Hepatocyte (in vitro differentiated cells): ENCODE measurements at regions not wholly inside any gene's neighbourhood (a gene's known extent, or its start where the extent isn't known, plus 50 kb on each side); places are given as distances from the start of the nearest gene placed in this dataset.
"Not testable (repeated sequence)": the region's sequence is repeated elsewhere in the genome, so short reads cannot be mapped to it uniquely, and the experiment has no call there.

ENCODE experiments used
- DNase-seq: peaks from one replicate; pipeline ENCODE4 v3.0.0-alpha.2; 2016; ENCODE audit warnings: low spot score
- H2AFZ ChIP-seq: fragments of 200-600 bp; sonication (generic); 2 replicates; pipeline ENCODE4 v1.6.0; 2016; ENCODE audit warnings: antibody characterized with exemption, mild to moderate bottlenecking
- H3K27ac ChIP-seq: fragments of 200-600 bp; sonication (generic); 2 replicates; pipeline ENCODE4 v1.5.1; 2016; ENCODE audit warnings: mild to moderate bottlenecking
- H3K27me3 ChIP-seq: fragments of 200-600 bp; sonication (generic); 2 replicates; pipeline ENCODE4 v1.6.1; 2016
- H3K36me3 ChIP-seq: fragments of 200-600 bp; sonication (generic); replicated peaks from 2 replicates; pipeline ENCODE4 v1.5.1; 2016; ENCODE audit warnings: low read depth; ENCODE audit not compliant: insufficient read depth
- H3K4me1 ChIP-seq: fragments of 200-600 bp; sonication (generic); 2 replicates; pipeline ENCODE4 v1.5.1; 2016; ENCODE audit warnings: mild to moderate bottlenecking, moderate library complexity; ENCODE audit not compliant: insufficient read depth
- H3K4me2 ChIP-seq: fragments of 200-600 bp; sonication (generic); 2 replicates; pipeline ENCODE4 v1.6.0; 2016
- H3K4me3 ChIP-seq: fragments of 200-600 bp; sonication (generic); 2 replicates; pipeline ENCODE4 v1.5.1; 2016; ENCODE audit warnings: mild to moderate bottlenecking
- H3K79me2 ChIP-seq: fragments of 200-600 bp; sonication (generic); 2 replicates; pipeline ENCODE4 v1.6.0; 2017; ENCODE audit warnings: mild to moderate bottlenecking
- H3K9me2 ChIP-seq: fragments of 200-600 bp; sonication (generic); replicated peaks from 2 replicates; pipeline ENCODE4 v1.6.0; 2017; ENCODE audit warnings: mild to moderate bottlenecking; ENCODE audit not compliant: insufficient read depth
- H3K9me3 ChIP-seq: fragments of 200-600 bp; sonication (generic); 2 replicates; pipeline ENCODE4 v1.5.1; 2016; ENCODE audit warnings: low read depth, mild to moderate bottlenecking
- H4K20me1 ChIP-seq: fragments of 200-600 bp; sonication (generic); 2 replicates; pipeline ENCODE4 v1.6.0; 2016; ENCODE audit warnings: mild to moderate bottlenecking; ENCODE audit not compliant: insufficient read depth, poor library complexity, severe bottlenecking
- CTCF ChIP-seq: fragments of 200-600 bp; sonication (generic); IDR thresholded peaks from 2 replicates; pipeline ENCODE4 v1.5.1; 2016; ENCODE audit warnings: antibody characterized with exemption, mild to moderate bottlenecking; ENCODE audit not compliant: poor library complexity
- EZH2 ChIP-seq: fragments of 200-600 bp; sonication (generic); IDR thresholded peaks from 2 replicates; pipeline ENCODE4 v1.6.1; 2016; ENCODE audit warnings: antibody characterized with exemption, mild to moderate bottlenecking, borderline replicate concordance
- EZH2phosphoT487 ChIP-seq: fragments of 200-600 bp; sonication (generic); IDR thresholded peaks from one replicate; pipeline ENCODE4 v1.6.1; 2018; ENCODE audit warnings: antibody characterized with exemption, mild to moderate bottlenecking, low read depth, moderate library complexity; ENCODE audit not compliant: unreplicated experiment, severe bottlenecking
- WGBS: methylation state at CpG from one replicate; pipeline ENCODE4 v1.1.6; 2016; ENCODE audit warnings: low lambda C conversion rate; ENCODE audit errors: missing lambda C conversion rate; 5-methylcytosine and 5-hydroxymethylcytosine counted together

DNA sequence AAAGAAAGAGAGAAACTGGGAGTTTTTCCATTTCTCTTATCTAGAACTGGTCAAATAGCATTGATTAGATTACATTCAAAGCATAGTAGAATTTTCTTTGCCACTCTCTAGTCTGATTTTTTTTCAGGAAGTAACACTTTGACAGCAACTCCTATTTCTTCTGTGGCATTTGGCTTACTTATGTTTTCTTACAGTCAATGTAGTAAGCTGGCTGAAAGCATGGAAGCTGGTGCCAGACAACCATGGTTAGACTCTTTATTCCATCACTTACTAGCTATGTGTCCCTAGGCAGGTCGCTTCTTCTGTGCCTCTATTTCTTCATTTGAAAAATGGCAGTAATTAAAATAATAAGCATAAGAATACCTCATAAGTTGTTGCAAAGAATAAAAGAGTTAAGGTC is 54.2 kb upstream of the OPRM1 start:
- H2AFZ ChIP-seq = no peak overlapping the region
- 65% methylated on average over 1 of the region's 1 CpG for WGBS
- H4K20me1 ChIP-seq = no peaks in the 10 kb centered on the region

GRCh38 chr6:153980171-153980570 is 58.9 kb upstream of the OPRM1 start:
- Histone ChIP-seq H3K4me2 (no peak overlapping the region), H3K27ac (no peak overlapping the region), H4K20me1 (no peaks in the 10 kb centered on the region), H2AFZ (no peak overlapping the region), H3K4me1 (no peaks in the 10 kb centered on the region), H3K9me2 (no peaks in the 10 kb centered on the region), H3K79me2 (no peaks in the 10 kb centered on the region), H3K27me3 (no peaks in the 10 kb centered on the region), H3K9me3 (no peaks in the 10 kb centered on the region), H3K36me3 (no peaks in the 10 kb centered on the region), H3K4me3 (no peak overlapping the region)
- WGBS = 75% methylated on average over 2 of the region's 2 CpGs
- no peak for DNase-seq
- TF ChIP-seq EZH2 = no peak
- TF ChIP-seq CTCF = no peak
- TF ChIP-seq EZH2phosphoT487 = no peak

More for the DNA sequence above, 54.2 kb upstream of the OPRM1 start:
- Histone ChIP-seq H3K4me1 (no peaks in the 10 kb centered on the region), H3K4me3 (no peak overlapping the region), H3K27ac (no peak overlapping the region), H3K27me3 (no peaks in the 10 kb centered on the region), H3K9me3 (no peaks in the 10 kb centered on the region), H3K79me2 (no peaks in the 10 kb centered on the region), H3K4me2 (no peak overlapping the region), H3K9me2 (no peaks in the 10 kb centered on the region), H3K36me3 (no peaks in the 10 kb centered on the region)
- no peak for DNase-seq
- TF ChIP-seq EZH2 = no peak
- no peak for TF ChIP-seq EZH2phosphoT487
- TF ChIP-seq CTCF = no peak

- H4K20me1 ChIP-seq, H3K27ac ChIP-seq, H3K9me2 ChIP-seq, H3K4me1 ChIP-seq, DNase-seq, H3K9me3 ChIP-seq, H3K79me2 ChIP-seq, H3K36me3 ChIP-seq, H3K27me3 ChIP-seq, H3K4me2 ChIP-seq, H2AFZ ChIP-seq, H3K4me3 ChIP-seq: not testable (repeated sequence)
- WGBS = 78% methylated on average over 26 of the region's 26 CpGs
These were observed 60.0 kb upstream of the OPRM1 start for GRCh38 chr6:153978911-153979548.

DNA sequence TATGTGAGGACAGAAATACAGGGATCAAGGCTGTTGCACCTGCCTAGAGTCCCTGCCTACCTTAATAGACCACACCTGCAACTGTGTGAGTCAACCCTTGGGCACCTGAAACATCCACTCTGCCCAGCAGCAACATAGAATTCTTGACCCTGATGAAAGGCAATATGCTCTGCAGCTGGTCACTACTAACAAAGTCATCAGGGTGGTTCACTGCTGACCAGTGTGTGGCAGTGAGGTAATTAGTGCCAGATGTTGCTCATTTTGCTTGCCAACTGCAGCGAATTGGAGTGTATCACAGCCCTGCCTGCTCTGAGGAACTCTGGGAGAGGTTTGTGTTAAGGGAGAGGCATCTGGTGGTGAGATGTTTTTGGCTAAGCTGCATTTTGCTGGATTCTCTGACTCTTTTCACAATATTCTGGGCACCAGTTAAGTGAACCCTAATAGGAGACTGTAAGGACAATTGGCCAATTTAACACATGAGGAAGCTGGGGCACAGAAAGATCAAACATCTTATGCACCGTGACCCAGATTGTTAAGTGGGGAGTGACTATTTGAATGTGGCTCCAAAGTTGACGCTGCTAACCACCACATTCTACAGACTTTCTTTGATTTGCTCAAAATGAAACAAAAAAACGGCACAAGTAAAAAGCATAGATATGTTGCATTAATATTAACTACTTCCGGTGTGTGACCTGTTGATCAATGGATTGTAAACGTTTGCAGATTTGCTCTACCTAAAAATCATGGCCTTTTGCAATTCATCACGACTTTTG is 61.9 kb upstream of the OPRM1 start:
- Histone ChIP-seq H3K36me3 (no peaks in the 10 kb centered on the region), H2AFZ (no peak overlapping the region), H4K20me1 (no peaks in the 10 kb centered on the region), H3K9me2 (no peaks in the 10 kb centered on the region), H3K4me1 (no peaks in the 10 kb centered on the region), H3K4me3 (no peak overlapping the region), H3K79me2 (no peaks in the 10 kb centered on the region), H3K27ac (no peak overlapping the region), H3K9me3 (no peaks in the 10 kb centered on the region), H3K27me3 (no peaks in the 10 kb centered on the region), H3K4me2 (no peak overlapping the region)
- TF ChIP-seq CTCF = no peak
- no peak for TF ChIP-seq EZH2phosphoT487
- no peak for TF ChIP-seq EZH2
- DNase-seq = no peak
- 71% methylated on average over 7 of the region's 7 CpGs for WGBS
